HG02642 (cell line): ENCODE measurements at regions not wholly inside any gene's neighbourhood (a gene's known extent, or its start where the extent isn't known, plus 50 kb on each side); places are given as distances from the start of the nearest gene placed in this dataset.

Source experiments
- ATAC-seq: cut with Tn5 transposase; IDR thresholded peaks from one replicate; pipeline ENCODE4 v1.9.1; 2021; ENCODE audit warnings: mild to moderate bottlenecking; ENCODE audit not compliant: unreplicated experiment, poor library complexity

- no peak for ATAC-seq
Observed at GRCh38 chr5:39517800-39518199, 93.0 kb upstream of the DAB2 start.

- ATAC-seq: no peak
Observed at GRCh38 chr5:39515881-39516280, 91.1 kb upstream of the DAB2 start.

- ATAC-seq: no peak
Observed at GRCh38 chr5:39513236-39513635, 88.5 kb upstream of the DAB2 start.

GRCh38 chr5:39506211-39506610 lies 81.4 kb upstream of the DAB2 start:
- no peak for ATAC-seq

- no peak for ATAC-seq
Observed at GRCh38 chr5:39505791-39506190, 81.0 kb upstream of the DAB2 start.

GRCh38 chr5:39505363-39505762 lies 80.6 kb upstream of the DAB2 start:
- no peak for ATAC-seq

- ATAC-seq: no peak
Observed at GRCh38 chr5:39503155-39503554, 78.4 kb upstream of the DAB2 start.

- ATAC-seq: no peak
Observed at GRCh38 chr5:39502704-39503103, 77.9 kb upstream of the DAB2 start.

GRCh38 chr5:39501397-39501796 lies 76.6 kb upstream of the DAB2 start:
- no peak for ATAC-seq

GRCh38 chr5:39500551-39501175 lies 75.9 kb upstream of the DAB2 start:
- no peak for ATAC-seq

GRCh38 chr5:39498278-39498952 lies 73.6 kb upstream of the DAB2 start:
- no peak for ATAC-seq

- ATAC-seq: no peak
Observed at GRCh38 chr5:39497322-39497721, 72.5 kb upstream of the DAB2 start.

- ATAC-seq: no peak
Observed at GRCh38 chr5:39495227-39495626, 70.4 kb upstream of the DAB2 start.

GRCh38 chr5:39494534-39494933 lies 69.8 kb upstream of the DAB2 start:
- ATAC-seq: no peak

- ATAC-seq: no peak
Observed at GRCh38 chr5:39494107-39494510, 69.3 kb upstream of the DAB2 start.

GRCh38 chr5:39491210-39491609 lies 66.4 kb upstream of the DAB2 start:
- ATAC-seq: no peak

GRCh38 chr5:39489263-39489662 lies 64.5 kb upstream of the DAB2 start:
- no peak for ATAC-seq

- no peak for ATAC-seq
Observed at GRCh38 chr5:39486790-39487189, 62.0 kb upstream of the DAB2 start.

GRCh38 chr5:39486361-39486760 lies 61.6 kb upstream of the DAB2 start:
- no peak for ATAC-seq

- ATAC-seq: no peak
Observed at GRCh38 chr5:39485079-39485478, 60.3 kb upstream of the DAB2 start.

- ATAC-seq: no peak
Observed at GRCh38 chr5:39484673-39485072, 59.9 kb upstream of the DAB2 start.

- no peak for ATAC-seq
Observed at GRCh38 chr5:39482098-39482497, 57.3 kb upstream of the DAB2 start.
